ENCODE measurements at regions not wholly inside any gene's neighbourhood (a gene's known extent, or its start where the extent isn't known, plus 50 kb on each side); places are given as distances from the start of the nearest gene placed in this dataset.
A peak's percentile ranks its signal among the peaks of the same experiment; 100 is the strongest.

DNA sequence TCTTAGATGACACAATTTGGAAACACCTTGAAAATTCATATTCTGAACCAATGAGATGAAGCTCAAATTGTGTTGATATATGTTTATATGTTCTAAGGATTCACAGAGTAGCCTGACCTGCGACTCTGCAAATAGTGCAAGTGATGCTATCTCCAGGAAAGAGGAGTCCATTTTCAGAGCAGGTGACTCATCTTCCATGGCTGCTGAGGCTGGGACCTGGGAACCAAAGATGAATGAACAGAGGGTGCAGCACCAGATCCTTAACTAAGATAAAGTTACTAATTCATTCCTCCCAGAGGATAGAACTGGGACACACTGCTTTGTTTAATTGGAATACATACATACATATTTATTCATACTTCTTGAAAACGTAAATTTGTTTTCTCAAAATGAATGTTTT lies 240.6 kb upstream of the SEMA3C start:
- TF ChIP-seq, protein P1, sequence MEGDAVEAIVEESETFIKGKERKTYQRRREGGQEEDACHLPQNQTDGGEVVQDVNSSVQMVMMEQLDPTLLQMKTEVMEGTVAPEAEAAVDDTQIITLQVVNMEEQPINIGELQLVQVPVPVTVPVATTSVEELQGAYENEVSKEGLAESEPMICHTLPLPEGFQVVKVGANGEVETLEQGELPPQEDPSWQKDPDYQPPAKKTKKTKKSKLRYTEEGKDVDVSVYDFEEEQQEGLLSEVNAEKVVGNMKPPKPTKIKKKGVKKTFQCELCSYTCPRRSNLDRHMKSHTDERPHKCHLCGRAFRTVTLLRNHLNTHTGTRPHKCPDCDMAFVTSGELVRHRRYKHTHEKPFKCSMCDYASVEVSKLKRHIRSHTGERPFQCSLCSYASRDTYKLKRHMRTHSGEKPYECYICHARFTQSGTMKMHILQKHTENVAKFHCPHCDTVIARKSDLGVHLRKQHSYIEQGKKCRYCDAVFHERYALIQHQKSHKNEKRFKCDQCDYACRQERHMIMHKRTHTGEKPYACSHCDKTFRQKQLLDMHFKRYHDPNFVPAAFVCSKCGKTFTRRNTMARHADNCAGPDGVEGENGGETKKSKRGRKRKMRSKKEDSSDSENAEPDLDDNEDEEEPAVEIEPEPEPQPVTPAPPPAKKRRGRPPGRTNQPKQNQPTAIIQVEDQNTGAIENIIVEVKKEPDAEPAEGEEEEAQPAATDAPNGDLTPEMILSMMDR (conservative IDR thresholded peaks at IDR 0.05 in 1 of 2, IDR thresholded peaks at IDR 0.05 in 1 of 2; ENCODE audit: low read depth in 1 of 2, low read length in 2 of 2), result no peak
- TF ChIP-seq EZH2 (IDR thresholded peaks at IDR 0.05; ENCODE audit: low read length, missing control alignments), result no peak
- H3K79me2 ChIP-seq (ENCODE audit: control insufficient read depth, insufficient read depth, low read length), result no peaks in the 10 kb centered on the region
- peak in 1 of 2 donors; percentile 87 for DNase-seq (ENCODE audit: low read depth in 2 of 2)
- no peaks in the 10 kb centered on the region for H4K20me1 ChIP-seq (ENCODE audit: control insufficient read depth, extremely low read depth, insufficient read depth, low read length)
- H3K4me1 ChIP-seq (ENCODE audit: control insufficient read depth, extremely low read depth, insufficient read depth, low read length), result peaks cover 3% of the 10 kb centered on the region
- H3K36me3 ChIP-seq (ENCODE audit: control insufficient read depth, insufficient read depth, low read length), result no peaks in the 10 kb centered on the region
- no peak overlapping the region for H2AFZ ChIP-seq (ENCODE audit: low read length)
- no peak overlapping the region for H3K27ac ChIP-seq (ENCODE audit: insufficient read depth, low read length)
- H3K9ac ChIP-seq (ENCODE audit: insufficient read depth, low read length), result no peak overlapping the region
- H3K27me3 ChIP-seq (ENCODE audit: control insufficient read depth, insufficient read depth, low read length), result no peaks in the 10 kb centered on the region
- H3K4me2 ChIP-seq (ENCODE audit: extremely low read depth, insufficient read depth, low read length), result no peak overlapping the region
- no peak overlapping the region for H3K4me3 ChIP-seq (replicated peaks in 1 of 4; ENCODE audit: control extremely low read depth in 1 of 4, insufficient read depth in 1 of 4, low read depth in 3 of 4, low read length in 4 of 4)
- no peaks in the 10 kb centered on the region for H3K9me3 ChIP-seq (ENCODE audit: control insufficient read depth, insufficient read depth, low read depth, low read length)

DNA sequence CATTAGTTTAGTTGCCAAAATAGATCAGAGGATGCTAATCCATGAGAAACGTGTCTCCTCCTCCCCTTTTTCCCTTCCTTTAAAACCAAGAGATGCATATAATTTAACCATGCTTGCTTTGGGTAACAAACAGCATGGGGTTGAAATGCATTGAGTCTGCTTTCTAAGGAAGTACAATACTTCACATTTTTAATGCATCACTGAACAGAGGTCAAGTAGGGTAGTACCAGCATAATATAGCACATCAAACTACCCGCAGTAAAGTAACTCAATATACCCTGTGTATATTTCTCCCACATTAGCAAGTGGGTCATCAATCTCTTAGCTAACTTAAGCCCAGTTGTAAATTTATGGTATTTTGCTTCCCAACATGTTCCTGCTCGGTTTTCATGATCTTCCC lies 239.3 kb upstream of the SEMA3C start:
- H3K27me3 ChIP-seq (ENCODE audit: control insufficient read depth, insufficient read depth, low read length), result no peaks in the 10 kb centered on the region
- no peak overlapping the region for H3K4me3 ChIP-seq (replicated peaks in 1 of 4; ENCODE audit: control extremely low read depth in 1 of 4, insufficient read depth in 1 of 4, low read depth in 3 of 4, low read length in 4 of 4)
- H3K79me2 ChIP-seq (ENCODE audit: control insufficient read depth, insufficient read depth, low read length), result no peaks in the 10 kb centered on the region
- peak in 1 of 2 donors; percentile 70 for DNase-seq (ENCODE audit: low read depth in 2 of 2)
- no peaks in the 10 kb centered on the region for H3K9me3 ChIP-seq (ENCODE audit: control insufficient read depth, insufficient read depth, low read depth, low read length)
- no peaks in the 10 kb centered on the region for H4K20me1 ChIP-seq (ENCODE audit: control insufficient read depth, extremely low read depth, insufficient read depth, low read length)
- no peaks in the 10 kb centered on the region for H3K36me3 ChIP-seq (ENCODE audit: control insufficient read depth, insufficient read depth, low read length)
- H3K9ac ChIP-seq (ENCODE audit: insufficient read depth, low read length), result no peak overlapping the region
- no peak overlapping the region for H3K4me2 ChIP-seq (ENCODE audit: extremely low read depth, insufficient read depth, low read length)
- H3K4me1 ChIP-seq (ENCODE audit: control insufficient read depth, extremely low read depth, insufficient read depth, low read length), result peaks cover 3% of the 10 kb centered on the region
- TF ChIP-seq, protein P1 (conservative IDR thresholded peaks at IDR 0.05 in 1 of 2, IDR thresholded peaks at IDR 0.05 in 1 of 2; ENCODE audit: low read depth in 1 of 2, low read length in 2 of 2), result no peak
- TF ChIP-seq EZH2 (IDR thresholded peaks at IDR 0.05; ENCODE audit: low read length, missing control alignments), result no peak
- H3K27ac ChIP-seq (ENCODE audit: insufficient read depth, low read length), result no peak overlapping the region
- H2AFZ ChIP-seq (ENCODE audit: low read length), result no peak overlapping the region

DNA sequence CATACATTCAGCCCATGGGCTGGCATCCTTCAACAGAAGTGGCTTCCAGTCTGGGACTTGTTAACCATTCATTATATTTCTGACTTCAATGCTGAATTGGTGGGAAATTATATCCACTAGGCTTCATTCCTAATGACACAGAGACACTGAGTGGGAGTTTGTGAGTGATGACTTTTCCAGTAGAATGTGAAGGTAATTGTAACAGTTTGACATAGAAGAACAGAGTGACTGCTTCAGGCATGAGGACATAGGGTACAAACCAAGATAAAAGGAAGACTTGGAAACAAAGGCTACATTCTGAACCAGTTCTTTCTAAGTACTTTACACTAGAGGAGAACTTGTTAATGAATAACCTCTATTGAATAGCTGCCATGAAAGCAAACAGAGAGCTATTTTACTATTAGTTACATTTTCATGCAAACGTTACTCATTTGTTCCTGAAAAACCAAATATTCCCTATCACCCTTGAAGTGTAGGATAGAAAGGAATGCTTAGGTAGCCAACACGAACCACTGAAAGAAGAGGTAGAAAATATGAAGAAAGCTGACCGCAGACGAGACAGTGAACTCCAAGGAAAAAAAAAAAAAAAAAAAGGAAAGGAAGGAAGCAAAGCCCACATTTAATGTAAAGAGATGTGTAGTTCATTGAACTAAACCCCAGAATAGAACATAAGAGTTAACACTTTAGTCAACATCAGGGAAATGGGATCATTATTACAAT lies 237.0 kb upstream of the SEMA3C start:
- DNase-seq (ENCODE audit: low read depth in 2 of 2), result peak in 1 of 2 donors; percentile 97
- no peak overlapping the region for H3K4me3 ChIP-seq (replicated peaks in 1 of 4; ENCODE audit: control extremely low read depth in 1 of 4, insufficient read depth in 1 of 4, low read depth in 3 of 4, low read length in 4 of 4)
- H3K27me3 ChIP-seq (ENCODE audit: control insufficient read depth, insufficient read depth, low read length), result no peaks in the 10 kb centered on the region
- TF ChIP-seq EZH2 (IDR thresholded peaks at IDR 0.05; ENCODE audit: low read length, missing control alignments), result no peak
- TF ChIP-seq, protein P1 (conservative IDR thresholded peaks at IDR 0.05 in 1 of 2, IDR thresholded peaks at IDR 0.05 in 1 of 2; ENCODE audit: low read depth in 1 of 2, low read length in 2 of 2), result no peak
- H3K9me3 ChIP-seq (ENCODE audit: control insufficient read depth, insufficient read depth, low read depth, low read length), result no peaks in the 10 kb centered on the region
- no peaks in the 10 kb centered on the region for H4K20me1 ChIP-seq (ENCODE audit: control insufficient read depth, extremely low read depth, insufficient read depth, low read length)
- H3K27ac ChIP-seq (ENCODE audit: insufficient read depth, low read length), result no peak overlapping the region
- H3K9ac ChIP-seq (ENCODE audit: insufficient read depth, low read length), result no peak overlapping the region
- H3K79me2 ChIP-seq (ENCODE audit: control insufficient read depth, insufficient read depth, low read length), result no peaks in the 10 kb centered on the region
- no peaks in the 10 kb centered on the region for H3K4me1 ChIP-seq (ENCODE audit: control insufficient read depth, extremely low read depth, insufficient read depth, low read length)
- H3K4me2 ChIP-seq (ENCODE audit: extremely low read depth, insufficient read depth, low read length), result no peak overlapping the region
- H3K36me3 ChIP-seq (ENCODE audit: control insufficient read depth, insufficient read depth, low read length), result no peaks in the 10 kb centered on the region
- H2AFZ ChIP-seq (ENCODE audit: low read length), result no peak overlapping the region

Measured in fibroblast of lung (primary cell).